CMK (cell line): ENCODE measurements at regions not wholly inside any gene's neighbourhood (a gene's known extent, or its start where the extent isn't known, plus 50 kb on each side); places are given as distances from the start of the nearest gene placed in this dataset.
"Not testable (repeated sequence)": the region's sequence is repeated elsewhere in the genome, so short reads cannot be mapped to it uniquely, and the experiment has no call there.

Experiments used
- DNase-seq: peaks from one replicate; pipeline ENCODE4 v3.0.0-alpha.2; 2010; ENCODE audit warnings: low read depth

- no peak for DNase-seq
Observed at GRCh38 chr9:88280816-88281382, 107.3 kb upstream of the SPIN1 start.

GRCh38 chr9:88278036-88278435 lies 110.2 kb upstream of the SPIN1 start:
- DNase-seq, result no peak

GRCh38 chr9:88274078-88274477 lies 114.2 kb upstream of the SPIN1 start:
- DNase-seq, result no peak

- no peak for DNase-seq
Observed at GRCh38 chr9:88272986-88273385, 115.3 kb upstream of the SPIN1 start.

- DNase-seq, result no peak
Observed at GRCh38 chr9:88270413-88270812, 117.8 kb upstream of the SPIN1 start.

GRCh38 chr9:88268886-88269285 lies 119.4 kb upstream of the SPIN1 start:
- no peak for DNase-seq

- no peak for DNase-seq
Observed at GRCh38 chr9:88267283-88267682, 121.0 kb upstream of the SPIN1 start.

GRCh38 chr9:88266416-88266815 lies 121.8 kb upstream of the SPIN1 start:
- DNase-seq, result no peak

GRCh38 chr9:88259001-88259400 lies 120.7 kb upstream of the SPATA31C2 start:
- DNase-seq, result no peak

GRCh38 chr9:88258601-88259000 lies 120.3 kb upstream of the SPATA31C2 start:
- DNase-seq, result no peak

- DNase-seq, result no peak
Observed at GRCh38 chr9:88258024-88258423, 119.7 kb upstream of the SPATA31C2 start.

- no peak for DNase-seq
Observed at GRCh38 chr9:88256216-88256615, 117.9 kb upstream of the SPATA31C2 start.

GRCh38 chr9:88255806-88256205 lies 117.5 kb upstream of the SPATA31C2 start:
- not testable (repeated sequence) for DNase-seq

GRCh38 chr9:88251903-88252302 lies 113.6 kb upstream of the SPATA31C2 start:
- DNase-seq, result no peak

GRCh38 chr9:88243736-88244135 lies 105.5 kb upstream of the SPATA31C2 start:
- no peak for DNase-seq

- no peak for DNase-seq
Observed at GRCh38 chr9:88242879-88243278, 104.6 kb upstream of the SPATA31C2 start.

- DNase-seq, result no peak
Observed at GRCh38 chr9:88237991-88238571, 99.8 kb upstream of the SPATA31C2 start.

GRCh38 chr9:88237479-88237961 lies 99.2 kb upstream of the SPATA31C2 start:
- DNase-seq, result no peak

- DNase-seq, result no peak
Observed at GRCh38 chr9:88236511-88237478, 98.5 kb upstream of the SPATA31C2 start.

GRCh38 chr9:88235615-88236014 lies 97.3 kb upstream of the SPATA31C2 start:
- DNase-seq, result no peak

- DNase-seq, result no peak
Observed at GRCh38 chr9:88234114-88234513, 95.8 kb upstream of the SPATA31C2 start.

GRCh38 chr9:88233091-88233490 lies 94.8 kb upstream of the SPATA31C2 start:
- DNase-seq, result no peak

GRCh38 chr9:88230612-88231011 lies 92.3 kb upstream of the SPATA31C2 start:
- DNase-seq, result no peak
